ENCODE measurements at regions not wholly inside any gene's neighbourhood (a gene's known extent, or its start where the extent isn't known, plus 50 kb on each side); places are given as distances from the start of the nearest gene placed in this dataset.

DNA sequence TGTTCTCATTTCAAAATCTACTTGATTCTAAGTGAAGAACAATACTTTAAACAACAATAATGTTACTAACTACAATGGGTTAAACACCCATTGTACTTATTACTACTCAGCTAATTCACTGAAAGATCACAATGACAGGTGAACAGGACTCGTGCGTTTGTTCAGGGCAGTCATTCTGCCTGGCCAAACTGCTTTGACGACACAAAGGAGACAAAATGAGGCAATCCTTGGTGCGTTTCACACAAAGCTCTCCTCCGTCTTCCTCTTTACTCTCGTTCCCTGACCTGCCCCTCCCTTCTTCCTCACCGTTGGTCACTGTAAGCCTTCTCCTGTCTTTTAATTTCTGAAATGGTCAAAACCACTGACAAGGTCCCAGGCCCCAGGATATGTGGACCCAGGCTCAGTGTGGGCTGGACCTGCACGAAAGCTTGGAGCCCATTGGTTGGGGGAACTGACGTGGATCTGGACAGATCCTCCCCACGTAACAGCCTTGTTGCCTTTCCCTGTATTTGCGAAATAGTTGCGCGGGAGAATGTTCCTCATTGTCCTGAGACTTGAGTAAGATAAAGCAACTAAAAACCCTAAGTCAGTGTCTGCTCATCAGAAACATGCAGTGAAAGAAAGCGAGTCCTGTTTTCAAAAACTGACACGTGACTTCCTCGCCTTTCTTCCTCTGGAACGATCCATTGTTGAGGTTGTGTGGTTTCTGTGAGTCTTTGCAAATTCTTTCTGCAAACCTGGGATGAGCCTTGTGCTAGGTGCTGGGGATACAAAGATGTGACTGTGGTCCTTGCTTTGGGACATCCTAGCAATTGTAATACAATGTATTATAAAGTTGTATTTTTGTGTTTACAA, 147.1 kb upstream of the RGMA start:
- Histone ChIP-seq H3K27me3 (replicated peaks in 1 of 7) (peaks cover 0 to 27% (median 0%) of the 10 kb centered on the region in 7 donors), H3K4me1 (no peaks in the 10 kb centered on the region), H3K27ac (peak overlapping the region in 7 of 8 donors; percentile 8 to 85 (median 58)), H3K9me3 (peaks cover 0 to 8% (median 0%) of the 10 kb centered on the region in 8 donors), H3K36me3 (no peaks in the 10 kb centered on the region), H3K4me3 (peak overlapping the region in 2 of 8 donors; percentile 2 to 51)
- TF ChIP-seq, protein P1, sequence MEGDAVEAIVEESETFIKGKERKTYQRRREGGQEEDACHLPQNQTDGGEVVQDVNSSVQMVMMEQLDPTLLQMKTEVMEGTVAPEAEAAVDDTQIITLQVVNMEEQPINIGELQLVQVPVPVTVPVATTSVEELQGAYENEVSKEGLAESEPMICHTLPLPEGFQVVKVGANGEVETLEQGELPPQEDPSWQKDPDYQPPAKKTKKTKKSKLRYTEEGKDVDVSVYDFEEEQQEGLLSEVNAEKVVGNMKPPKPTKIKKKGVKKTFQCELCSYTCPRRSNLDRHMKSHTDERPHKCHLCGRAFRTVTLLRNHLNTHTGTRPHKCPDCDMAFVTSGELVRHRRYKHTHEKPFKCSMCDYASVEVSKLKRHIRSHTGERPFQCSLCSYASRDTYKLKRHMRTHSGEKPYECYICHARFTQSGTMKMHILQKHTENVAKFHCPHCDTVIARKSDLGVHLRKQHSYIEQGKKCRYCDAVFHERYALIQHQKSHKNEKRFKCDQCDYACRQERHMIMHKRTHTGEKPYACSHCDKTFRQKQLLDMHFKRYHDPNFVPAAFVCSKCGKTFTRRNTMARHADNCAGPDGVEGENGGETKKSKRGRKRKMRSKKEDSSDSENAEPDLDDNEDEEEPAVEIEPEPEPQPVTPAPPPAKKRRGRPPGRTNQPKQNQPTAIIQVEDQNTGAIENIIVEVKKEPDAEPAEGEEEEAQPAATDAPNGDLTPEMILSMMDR (IDR thresholded peaks at IDR 0.05 in 8 of 11, conservative IDR thresholded peaks at IDR 0.05 in 3 of 11): no peak
- TF ChIP-seq POLR2AphosphoS5 (IDR thresholded peaks at IDR 0.05): peak in 2 of 3 donors; percentile 39 to 67
- WGBS, 5 donors: 32 to 44% (median 37%) methylated on average over 17 of the region's 17 CpGs
- intact Hi-C loops (cut with DNase I; ENCODE audit: low total_unique reads): no loop called here
- DNase-seq: no peak

DNA sequence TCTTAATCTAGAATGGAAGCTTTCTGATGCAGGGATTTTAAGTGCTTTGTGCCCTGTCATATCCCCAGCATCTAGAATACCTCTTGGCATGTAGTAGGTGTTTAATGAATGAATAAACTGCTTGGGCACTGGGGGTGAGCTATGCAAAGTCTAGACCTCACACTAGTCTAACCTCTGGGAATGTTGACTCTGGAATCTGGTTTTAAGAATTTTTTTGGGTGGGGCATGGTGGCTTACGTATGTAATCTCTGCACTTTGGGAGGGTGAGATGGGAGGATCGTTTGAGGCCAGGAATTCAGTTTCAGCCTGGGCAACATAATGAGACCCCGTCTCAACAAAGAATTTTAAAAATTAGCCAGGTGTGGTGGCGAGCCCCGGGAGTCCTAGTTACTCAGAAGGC, 146.3 kb upstream of the RGMA start:
- intact Hi-C loops (cut with DNase I; ENCODE audit: low total_unique reads): no loop called here
- Histone ChIP-seq H3K9me3 (peaks cover 0 to 8% (median 0%) of the 10 kb centered on the region in 8 donors), H3K27me3 (replicated peaks in 1 of 7) (peaks cover 0 to 34% (median 0%) of the 10 kb centered on the region in 7 donors), H3K4me3 (no peak overlapping the region), H3K27ac (peak overlapping the region in 4 of 8 donors; percentile 53 to 85 (median 81)), H3K36me3 (no peaks in the 10 kb centered on the region), H3K4me1 (no peaks in the 10 kb centered on the region)
- 83 to 89% (median 85%) methylated on average over 5 of the region's 5 CpGs for WGBS, 5 donors
- TF ChIP-seq POLR2A (IDR thresholded peaks at IDR 0.05) (no peak), POLR2AphosphoS5 (IDR thresholded peaks at IDR 0.05) (no peak)
- TF ChIP-seq, protein P1 (IDR thresholded peaks at IDR 0.05 in 8 of 11, conservative IDR thresholded peaks at IDR 0.05 in 3 of 11): no peak
- DNase-seq: no peak

DNA sequence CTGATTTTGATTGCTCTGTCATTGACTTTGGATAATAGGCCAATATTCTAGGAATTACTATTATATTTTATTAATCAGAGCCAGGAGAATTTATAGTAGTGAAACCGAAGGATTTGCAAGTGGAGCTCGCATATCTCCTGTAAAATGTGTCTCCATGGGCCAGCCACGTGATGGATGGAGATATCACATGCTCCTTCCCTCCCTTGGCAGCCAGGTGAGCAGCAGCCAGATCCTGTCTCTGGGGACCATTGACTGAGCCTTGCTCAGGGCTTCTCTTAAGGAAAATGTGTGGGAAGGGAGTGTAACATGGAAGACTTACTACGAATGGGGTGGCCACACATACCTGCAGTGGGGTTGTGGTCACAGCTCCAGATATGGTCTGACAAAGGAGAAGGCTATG, 144.7 kb upstream of the RGMA start:
- Histone ChIP-seq H3K27ac (no peak overlapping the region), H3K36me3 (no peaks in the 10 kb centered on the region), H3K4me1 (no peaks in the 10 kb centered on the region), H3K9me3 (peaks cover 0 to 8% (median 0%) of the 10 kb centered on the region in 8 donors), H3K4me3 (no peak overlapping the region), H3K27me3 (replicated peaks in 1 of 7) (peaks cover 0 to 29% (median 0%) of the 10 kb centered on the region in 7 donors)
- DNase-seq: no peak
- intact Hi-C loops (cut with DNase I; ENCODE audit: low total_unique reads): no loop called here
- WGBS, 5 donors: 87 to 98% (median 91%) methylated on average over 4 of the region's 4 CpGs
- no peak for TF ChIP-seq POLR2AphosphoS5 (IDR thresholded peaks at IDR 0.05)
- TF ChIP-seq, protein P1 (IDR thresholded peaks at IDR 0.05 in 8 of 11, conservative IDR thresholded peaks at IDR 0.05 in 3 of 11): no peak
- no peak for TF ChIP-seq POLR2A (IDR thresholded peaks at IDR 0.05)

DNA sequence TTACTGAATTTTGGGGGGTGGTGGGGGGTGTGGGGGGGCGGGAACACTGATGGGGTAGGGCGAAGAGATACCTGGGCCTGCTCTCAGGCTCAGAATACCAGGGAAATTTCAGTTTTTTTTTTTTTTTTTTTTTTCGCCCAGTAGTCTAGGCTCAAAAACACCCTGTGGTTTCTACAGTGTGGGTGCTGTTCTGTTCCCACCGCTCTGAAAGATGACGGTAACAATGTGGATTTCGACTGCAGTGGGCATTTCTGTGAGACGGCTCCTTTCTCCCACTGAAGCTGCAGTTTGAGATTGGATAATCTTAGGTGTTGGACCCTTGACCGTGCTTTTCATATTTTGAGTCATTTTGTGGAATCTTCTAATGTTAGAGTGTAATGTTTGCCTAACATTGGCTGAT, 143.8 kb upstream of the RGMA start:
- H3K4me3 ChIP-seq: no peak overlapping the region
- DNase-seq: no peak
- intact Hi-C loops (cut with DNase I; ENCODE audit: low total_unique reads): no loop called here
- no peaks in the 10 kb centered on the region for H3K36me3 ChIP-seq
- peaks cover 0 to 1% (median 0%) of the 10 kb centered on the region in 8 donors for H3K9me3 ChIP-seq
- peaks cover 0 to 38% (median 0%) of the 10 kb centered on the region in 7 donors for H3K27me3 ChIP-seq (replicated peaks in 1 of 7)
- no peaks in the 10 kb centered on the region for H3K4me1 ChIP-seq
- 77 to 88% (median 82%) methylated on average over 8 of the region's 8 CpGs for WGBS, 5 donors
- TF ChIP-seq, protein P1 (IDR thresholded peaks at IDR 0.05 in 8 of 11, conservative IDR thresholded peaks at IDR 0.05 in 3 of 11): no peak
- TF ChIP-seq POLR2A (IDR thresholded peaks at IDR 0.05) (no peak), POLR2AphosphoS5 (IDR thresholded peaks at IDR 0.05) (no peak)
- H3K27ac ChIP-seq: no peak overlapping the region

Measured in spleen (tissue), 11 donors.